ENCODE measurements at regions not wholly inside any gene's neighbourhood (a gene's known extent, or its start where the extent isn't known, plus 50 kb on each side); places are given as distances from the start of the nearest gene placed in this dataset.

DNA sequence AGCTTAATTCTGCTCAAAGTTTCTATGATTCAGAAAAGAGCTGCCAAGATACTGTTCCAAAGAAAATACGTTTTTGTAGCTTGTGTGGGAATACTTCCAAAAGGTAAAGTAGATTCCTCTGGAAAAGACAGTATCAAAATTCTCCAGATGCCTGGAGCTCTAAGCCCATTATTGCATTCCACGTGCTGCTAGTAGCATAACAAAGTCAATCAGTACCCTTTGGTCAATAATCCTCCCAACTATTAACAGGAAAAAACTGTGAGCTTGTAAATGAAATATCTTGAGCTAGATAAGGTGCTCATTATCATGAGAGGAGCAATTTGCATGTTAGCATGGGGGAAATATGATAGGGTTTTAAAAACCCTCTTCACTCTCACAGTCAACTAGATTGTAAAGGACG, 229.5 kb upstream of the TYRP1 start:
- DNase-seq (ENCODE audit: low read depth): no peak

GRCh38 chr9:12464400-12464799, 228.8 kb upstream of the TYRP1 start:
- DNase-seq (ENCODE audit: low read depth): no peak
- TF ChIP-seq, protein P1, sequence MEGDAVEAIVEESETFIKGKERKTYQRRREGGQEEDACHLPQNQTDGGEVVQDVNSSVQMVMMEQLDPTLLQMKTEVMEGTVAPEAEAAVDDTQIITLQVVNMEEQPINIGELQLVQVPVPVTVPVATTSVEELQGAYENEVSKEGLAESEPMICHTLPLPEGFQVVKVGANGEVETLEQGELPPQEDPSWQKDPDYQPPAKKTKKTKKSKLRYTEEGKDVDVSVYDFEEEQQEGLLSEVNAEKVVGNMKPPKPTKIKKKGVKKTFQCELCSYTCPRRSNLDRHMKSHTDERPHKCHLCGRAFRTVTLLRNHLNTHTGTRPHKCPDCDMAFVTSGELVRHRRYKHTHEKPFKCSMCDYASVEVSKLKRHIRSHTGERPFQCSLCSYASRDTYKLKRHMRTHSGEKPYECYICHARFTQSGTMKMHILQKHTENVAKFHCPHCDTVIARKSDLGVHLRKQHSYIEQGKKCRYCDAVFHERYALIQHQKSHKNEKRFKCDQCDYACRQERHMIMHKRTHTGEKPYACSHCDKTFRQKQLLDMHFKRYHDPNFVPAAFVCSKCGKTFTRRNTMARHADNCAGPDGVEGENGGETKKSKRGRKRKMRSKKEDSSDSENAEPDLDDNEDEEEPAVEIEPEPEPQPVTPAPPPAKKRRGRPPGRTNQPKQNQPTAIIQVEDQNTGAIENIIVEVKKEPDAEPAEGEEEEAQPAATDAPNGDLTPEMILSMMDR (conservative IDR thresholded peaks at IDR 0.05; ENCODE audit: control insufficient read depth, insufficient read depth, low read depth, low read length): no peak

More for the DNA sequence above, 229.5 kb upstream of the TYRP1 start:
- TF ChIP-seq, protein P1 (conservative IDR thresholded peaks at IDR 0.05; ENCODE audit: control insufficient read depth, insufficient read depth, low read depth, low read length): no peak
- no peak overlapping the region for H3K4me3 ChIP-seq (ENCODE audit: control insufficient read depth, low read depth, low read length)

DNA sequence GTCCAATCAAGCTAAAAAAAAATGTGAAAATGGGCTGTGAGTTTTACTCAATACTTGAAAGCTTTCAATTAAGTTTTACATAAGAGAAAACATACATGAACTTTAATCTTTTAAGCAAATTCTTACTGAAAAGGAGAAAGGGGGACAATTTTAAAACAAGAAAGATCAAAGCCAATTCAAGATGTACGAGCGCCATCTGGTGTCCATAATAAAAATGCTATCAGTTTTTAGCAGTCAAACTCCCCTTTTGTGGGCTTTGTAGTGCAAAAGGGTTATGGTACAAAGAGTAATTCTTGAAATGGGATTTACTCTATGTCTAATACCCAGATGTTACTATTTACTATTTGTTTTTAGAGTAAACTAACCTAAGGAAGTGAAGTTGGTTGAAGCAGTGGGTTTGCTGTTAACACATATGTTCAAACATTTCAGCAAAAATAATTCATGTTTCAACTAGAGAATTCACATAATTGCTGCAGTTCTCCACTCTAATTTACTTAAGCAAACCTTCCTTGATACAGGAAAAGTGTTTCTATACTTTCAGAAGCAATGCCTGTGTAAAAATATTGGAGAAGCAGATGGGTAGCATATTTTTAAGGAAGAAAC, 228.2 kb upstream of the TYRP1 start:
- TF ChIP-seq, protein P1 (conservative IDR thresholded peaks at IDR 0.05; ENCODE audit: control insufficient read depth, insufficient read depth, low read depth, low read length): peak; percentile 73
- peak; percentile 27 for DNase-seq (ENCODE audit: low read depth)
- no peak overlapping the region for H3K4me3 ChIP-seq (ENCODE audit: control insufficient read depth, low read depth, low read length)

More at GRCh38 chr9:12464400-12464799, 228.8 kb upstream of the TYRP1 start:
- no peak overlapping the region for H3K4me3 ChIP-seq (ENCODE audit: control insufficient read depth, low read depth, low read length)

GRCh38 chr9:12469084-12469483, 224.1 kb upstream of the TYRP1 start:
- TF ChIP-seq, protein P1 (conservative IDR thresholded peaks at IDR 0.05; ENCODE audit: control insufficient read depth, insufficient read depth, low read depth, low read length): no peak
- H3K4me3 ChIP-seq (ENCODE audit: control insufficient read depth, low read depth, low read length): no peak overlapping the region
- no peak for DNase-seq (ENCODE audit: low read depth)

DNA sequence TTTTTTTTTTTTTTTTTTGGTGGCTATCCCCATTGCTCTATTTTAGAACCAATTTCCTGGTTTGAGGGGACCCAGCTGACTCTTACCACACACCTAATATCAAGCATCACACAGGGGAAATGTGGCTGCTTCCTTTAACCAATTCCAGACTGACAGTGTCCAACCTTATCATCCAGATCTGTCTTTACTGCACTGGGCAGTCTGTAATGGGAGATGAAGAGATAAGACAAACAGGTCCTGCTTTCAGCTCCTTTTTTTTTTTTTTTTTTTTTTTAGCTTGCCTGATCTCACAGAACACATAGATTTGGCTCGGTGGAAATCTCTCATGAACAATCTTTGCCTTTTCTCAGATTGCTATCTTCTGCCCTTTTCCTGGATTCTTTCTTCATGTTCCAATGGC, 198.8 kb upstream of the TYRP1 start:
- no peak overlapping the region for H3K4me3 ChIP-seq (ENCODE audit: control insufficient read depth, low read depth, low read length)
- DNase-seq (ENCODE audit: low read depth): no peak
- TF ChIP-seq, protein P1 (conservative IDR thresholded peaks at IDR 0.05; ENCODE audit: control insufficient read depth, insufficient read depth, low read depth, low read length): no peak

DNA sequence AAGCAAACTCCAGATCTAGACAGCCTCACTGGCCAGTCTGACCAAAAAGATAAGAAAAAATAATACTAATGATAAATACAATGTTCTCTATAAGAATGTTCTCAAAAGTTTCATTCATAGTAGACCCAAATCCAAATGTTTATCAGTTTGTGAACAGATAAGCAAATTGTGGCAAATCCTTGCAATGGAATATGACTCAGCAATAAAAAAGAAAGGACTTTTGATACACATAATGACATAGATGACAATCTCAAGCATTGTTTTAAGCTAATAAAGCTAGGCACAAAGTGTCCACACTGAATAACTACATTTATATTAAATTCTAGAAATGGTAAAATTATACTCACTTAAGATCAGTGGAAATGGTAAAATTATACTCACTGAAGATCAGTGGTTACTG, 195.4 kb upstream of the TYRP1 start:
- no peak for DNase-seq (ENCODE audit: low read depth)
- TF ChIP-seq, protein P1 (conservative IDR thresholded peaks at IDR 0.05; ENCODE audit: control insufficient read depth, insufficient read depth, low read depth, low read length): no peak
- no peak overlapping the region for H3K4me3 ChIP-seq (ENCODE audit: control insufficient read depth, low read depth, low read length)

- TF ChIP-seq, protein P1 (conservative IDR thresholded peaks at IDR 0.05; ENCODE audit: control insufficient read depth, insufficient read depth, low read depth, low read length): no peak
- DNase-seq (ENCODE audit: low read depth): no peak
- H3K4me3 ChIP-seq (ENCODE audit: control insufficient read depth, low read depth, low read length): no peak overlapping the region
Observed at GRCh38 chr9:12502520-12502919, 190.7 kb upstream of the TYRP1 start.
